GM18951 (cell line): ENCODE measurements at regions not wholly inside any gene's neighbourhood (a gene's known extent, or its start where the extent isn't known, plus 50 kb on each side); places are given as distances from the start of the nearest gene placed in this dataset.

ENCODE experiments used
- POLR2A ChIP-seq: IDR thresholded peaks from 4 replicates; pipeline ENCODE4 v1.6.1; 2011; ENCODE audit warnings: mild to moderate bottlenecking; ENCODE audit not compliant: insufficient read length, insufficient read depth; ENCODE audit errors: extremely low read depth
- in situ Hi-C: fragments of 300-500 bp; cut with MboI; formaldehyde crosslinking; loops from one replicate; pipeline ENCODE4 v1.12.0; 2022; ENCODE audit warnings: low sequenced_read_pairs, mixed read lengths, inconsistent platforms; ENCODE audit not compliant: unreplicated experiment

DNA sequence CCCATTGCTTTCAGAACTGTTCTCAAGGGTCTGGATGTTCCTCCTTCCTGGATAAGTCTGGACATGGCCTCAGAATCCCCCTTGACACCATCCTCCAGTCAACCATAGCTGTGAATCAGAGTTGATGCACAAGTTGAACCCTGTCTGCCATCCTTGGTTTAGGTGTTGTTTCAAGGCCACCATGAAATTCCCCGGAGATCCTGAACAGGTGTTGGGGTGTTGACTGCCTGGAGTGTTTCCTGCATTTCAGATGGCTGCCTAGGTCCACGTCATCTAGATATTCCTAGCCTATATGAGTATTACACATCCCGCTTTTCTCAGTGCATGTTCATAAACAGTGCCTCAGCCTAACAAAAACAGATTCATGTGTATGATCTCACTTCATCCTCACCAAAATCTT, 86.7 kb upstream of the PWP1 start:
- no peak for TF ChIP-seq POLR2A
- in situ Hi-C loops: no loop called here

- no peak for TF ChIP-seq POLR2A
- in situ Hi-C loops: loop anchor here (10.0 kb wide), 1 partner anchor 466 kb away; no protein-coding TSS in a partner anchor
Observed at GRCh38 chr12:107600581-107601144, 84.9 kb upstream of the PWP1 start.

- no peak for TF ChIP-seq POLR2A
- in situ Hi-C loops: loop anchor here (10.0 kb wide), 1 partner anchor 468 kb away; no protein-coding TSS in a partner anchor
Observed at GRCh38 chr12:107602446-107602845, 83.2 kb upstream of the PWP1 start.

DNA sequence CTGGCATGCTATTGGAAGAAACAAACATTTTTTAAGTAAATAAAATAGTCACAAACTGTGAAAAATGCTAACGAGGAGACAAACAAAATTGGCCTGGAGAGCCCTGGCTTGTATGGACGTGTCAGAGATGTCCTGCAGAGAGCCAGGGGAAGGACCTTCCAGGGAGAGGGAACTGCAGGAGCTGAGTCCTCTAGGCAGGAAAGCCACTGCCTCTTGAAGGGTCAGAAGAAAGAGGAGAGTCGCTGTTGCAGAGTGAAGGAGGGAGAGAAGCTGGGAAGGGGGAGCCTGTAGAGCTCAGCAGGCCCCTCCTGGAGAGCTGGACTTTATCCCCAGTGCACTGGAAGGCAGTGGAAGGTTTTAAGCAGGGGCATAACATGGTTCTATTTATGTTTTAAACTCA, 80.3 kb upstream of the PWP1 start:
- in situ Hi-C loops: loop anchor here (10.0 kb wide), 1 partner anchor 470 kb away; no protein-coding TSS in a partner anchor

DNA sequence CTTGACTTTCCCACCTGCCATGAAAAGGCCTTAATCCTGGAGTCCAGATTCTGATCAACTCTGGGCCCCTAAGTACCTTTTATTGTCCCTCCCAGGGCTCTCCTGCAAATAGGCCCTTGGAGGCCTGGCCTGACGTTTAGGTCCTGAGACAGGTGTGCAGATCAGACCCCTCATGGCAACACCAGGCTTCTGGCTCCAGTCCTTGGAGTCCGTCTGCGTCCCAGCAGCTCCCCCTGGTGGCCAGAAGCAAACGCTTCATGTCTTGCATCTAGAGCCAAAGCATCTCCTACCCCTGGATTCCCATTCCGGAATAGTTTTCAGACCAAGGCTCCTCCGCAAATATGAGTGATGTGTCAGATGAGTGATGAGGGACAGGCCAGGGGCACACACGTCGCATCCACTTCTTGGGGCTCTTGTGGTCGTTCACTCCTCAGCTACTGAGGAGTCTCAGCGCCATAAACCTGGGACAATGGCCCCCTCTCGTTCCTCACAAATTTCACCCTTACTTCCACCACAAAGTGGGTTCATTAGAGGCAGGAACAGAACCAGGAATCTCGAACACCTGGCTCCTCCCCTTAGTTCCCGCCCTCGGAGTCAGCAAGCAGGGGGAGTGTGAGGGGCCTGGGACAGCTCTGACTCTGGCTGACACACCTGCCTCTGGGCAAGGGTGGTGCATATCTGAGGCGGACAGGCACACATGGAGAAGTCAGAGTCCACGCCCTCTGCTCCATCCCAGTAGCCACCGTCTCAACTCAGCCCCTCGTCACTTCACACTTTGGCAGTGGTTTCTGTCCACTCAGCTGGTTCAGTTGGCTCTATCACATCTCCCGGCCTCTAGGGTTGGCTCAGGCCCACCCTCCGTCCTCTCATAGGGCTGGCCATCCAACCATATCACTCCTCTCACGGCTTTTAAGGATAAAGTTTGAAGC, 77.9 kb upstream of the PWP1 start:
- TF ChIP-seq POLR2A: no peak
- in situ Hi-C loops: loop anchor here (10.0 kb wide), 1 partner anchor 473 kb away; no protein-coding TSS in a partner anchor

More for the DNA sequence above, 80.3 kb upstream of the PWP1 start:
- TF ChIP-seq POLR2A: no peak

DNA sequence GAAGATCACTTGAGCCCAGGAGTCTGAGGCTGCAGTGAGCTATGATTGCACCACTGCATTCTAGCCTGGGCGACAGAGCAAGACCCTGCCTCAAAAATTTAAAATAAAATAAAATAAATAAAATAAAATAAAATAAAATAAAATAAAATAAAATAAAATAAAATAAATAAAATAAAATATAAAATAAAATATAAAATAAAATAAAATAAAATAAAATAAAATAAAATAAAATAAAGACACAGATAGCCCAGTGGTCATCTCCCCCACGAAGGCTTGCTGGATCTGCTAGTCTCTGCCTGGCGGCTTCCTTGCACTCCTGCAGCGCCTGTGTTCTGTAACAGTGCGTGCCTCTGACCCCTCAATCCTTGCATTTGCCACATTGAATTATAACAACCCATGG, 76.8 kb upstream of the PWP1 start:
- in situ Hi-C loops: loop anchor here (10.0 kb wide), 1 partner anchor 474 kb away; no protein-coding TSS in a partner anchor

- no peak for TF ChIP-seq POLR2A
Observed at GRCh38 chr12:107610021-107610859, 75.4 kb upstream of the PWP1 start.

DNA sequence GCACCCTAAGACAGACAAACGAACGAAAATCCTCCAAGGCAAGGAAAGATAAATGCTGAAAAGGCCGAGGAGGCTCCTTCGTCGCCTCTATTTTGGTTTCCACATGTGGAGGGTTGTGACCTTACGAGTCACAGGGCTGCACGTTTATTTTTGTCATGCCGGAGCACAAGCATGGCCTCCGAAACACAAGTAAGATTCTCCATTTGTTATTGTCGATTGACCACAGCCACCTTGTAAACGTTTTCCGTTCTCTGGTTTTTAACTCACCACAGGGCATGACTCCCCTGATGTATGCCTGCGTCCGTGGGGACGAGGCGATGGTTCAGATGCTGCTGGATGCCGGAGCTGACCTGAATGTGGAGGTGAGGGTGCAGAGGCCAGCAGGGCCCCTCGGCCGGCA, 73.1 kb upstream of the PWP1 start:
- in situ Hi-C loops: no loop called here
- no peak for TF ChIP-seq POLR2A

More at GRCh38 chr12:107610021-107610859, 75.4 kb upstream of the PWP1 start:
- in situ Hi-C loops: no loop called here

GRCh38 chr12:107616941-107617340, 68.7 kb upstream of the PWP1 start:
- in situ Hi-C loops: no loop called here
- TF ChIP-seq POLR2A: no peak

DNA sequence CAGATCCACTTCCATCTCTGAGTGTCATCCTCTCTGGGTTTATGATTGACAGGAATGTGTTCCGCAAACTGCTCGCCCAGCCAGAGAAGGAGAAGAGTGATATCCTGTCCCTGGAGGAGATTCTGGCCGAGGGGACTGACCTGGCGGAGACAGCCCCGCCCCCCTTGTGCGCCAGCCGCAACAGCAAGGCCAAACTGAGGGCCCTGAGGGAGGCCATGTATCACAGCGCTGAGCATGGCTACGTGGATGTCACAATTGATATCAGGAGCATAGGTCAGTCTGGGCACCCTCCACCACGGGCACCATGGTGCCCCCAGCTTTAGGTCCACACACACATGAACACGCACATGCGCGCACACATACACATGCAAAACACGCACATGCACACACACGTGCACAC, 67.5 kb upstream of the PWP1 start:
- no peak for TF ChIP-seq POLR2A
- in situ Hi-C loops: no loop called here

DNA sequence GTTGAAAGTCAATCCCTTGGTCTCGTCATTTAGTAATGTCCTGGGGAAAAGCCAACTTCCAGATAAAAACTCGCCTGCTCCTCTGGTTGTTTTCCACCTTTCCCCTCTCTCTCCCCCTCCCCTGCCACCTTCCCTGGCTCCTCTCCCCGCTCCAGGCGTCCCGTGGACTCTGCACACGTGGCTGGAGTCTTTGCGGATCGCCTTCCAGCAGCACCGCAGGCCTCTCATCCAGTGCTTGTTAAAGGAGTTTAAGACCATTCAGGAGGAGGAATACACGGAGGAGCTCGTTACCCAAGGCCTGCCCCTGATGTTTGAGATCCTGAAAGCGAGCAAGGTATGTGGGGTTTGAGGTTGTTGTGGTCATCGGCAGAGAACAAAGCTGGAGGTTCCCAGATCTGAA, 65.8 kb upstream of the PWP1 start:
- in situ Hi-C loops: no loop called here
- no peak for TF ChIP-seq POLR2A

DNA sequence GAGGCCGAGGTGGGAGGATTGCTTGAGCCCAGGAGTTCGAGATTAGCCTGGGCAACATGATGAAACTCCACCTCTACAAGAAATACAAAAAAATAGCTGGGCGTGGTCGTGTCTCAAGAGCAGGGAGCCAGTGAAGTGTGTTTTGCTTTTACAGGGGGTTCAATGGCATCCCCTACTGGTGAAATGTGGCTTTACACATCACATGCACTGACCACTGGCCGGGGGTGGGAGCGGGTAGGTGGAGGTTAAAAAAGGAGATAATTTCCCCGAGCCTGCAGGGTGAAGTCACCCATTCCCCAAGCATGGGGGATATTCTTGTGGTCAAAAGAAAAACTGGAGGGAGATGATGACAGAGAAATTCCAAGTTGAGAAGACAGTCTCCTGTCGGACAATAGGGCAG, 63.6 kb upstream of the PWP1 start:
- no peak for TF ChIP-seq POLR2A
- in situ Hi-C loops: no loop called here

GRCh38 chr12:107624493-107624892, 61.1 kb upstream of the PWP1 start:
- no peak for TF ChIP-seq POLR2A
- in situ Hi-C loops: no loop called here
